HFFc6 (cell line): ENCODE measurements at regions not wholly inside any gene's neighbourhood (a gene's known extent, or its start where the extent isn't known, plus 50 kb on each side); places are given as distances from the start of the nearest gene placed in this dataset.

Experiments used
- DNase-seq: peaks from one replicate; pipeline ENCODE4 v3.0.0-alpha.2; 2018
- H3K27ac Mint-ChIP-seq: 2 replicates; pipeline ENCODE4 v1.8.0; 2020; ENCODE audit warnings: mild to moderate bottlenecking, mixed read lengths
- H3K27me3 Mint-ChIP-seq: 2 replicates; pipeline ENCODE4 v1.8.0; 2021; ENCODE audit warnings: mild to moderate bottlenecking, moderate library complexity, mixed read lengths; ENCODE audit not compliant: insufficient read depth
- H3K36me3 Mint-ChIP-seq: 2 replicates; pipeline ENCODE4 v1.8.0; 2021; ENCODE audit warnings: low read depth, mixed read lengths
- H3K4me1 Mint-ChIP-seq: 2 replicates; pipeline ENCODE4 v1.8.0; 2020; ENCODE audit warnings: low read depth, mixed read lengths
- H3K4me3 Mint-ChIP-seq: 2 replicates; pipeline ENCODE4 v1.8.0; 2020; ENCODE audit warnings: mild to moderate bottlenecking, moderate library complexity, mixed read lengths
- H3K9me3 Mint-ChIP-seq: 2 replicates; pipeline ENCODE4 v1.8.0; 2020; ENCODE audit warnings: mild to moderate bottlenecking, mixed read lengths
- TF ChIP-seq, protein P1 (sequence below): fragments of 200-600 bp; sonication (generic); IDR thresholded peaks from 2 replicates; pipeline ENCODE4 v1.5.0; 2021; ENCODE audit warnings: antibody characterized with exemption, mild to moderate bottlenecking

DNA sequence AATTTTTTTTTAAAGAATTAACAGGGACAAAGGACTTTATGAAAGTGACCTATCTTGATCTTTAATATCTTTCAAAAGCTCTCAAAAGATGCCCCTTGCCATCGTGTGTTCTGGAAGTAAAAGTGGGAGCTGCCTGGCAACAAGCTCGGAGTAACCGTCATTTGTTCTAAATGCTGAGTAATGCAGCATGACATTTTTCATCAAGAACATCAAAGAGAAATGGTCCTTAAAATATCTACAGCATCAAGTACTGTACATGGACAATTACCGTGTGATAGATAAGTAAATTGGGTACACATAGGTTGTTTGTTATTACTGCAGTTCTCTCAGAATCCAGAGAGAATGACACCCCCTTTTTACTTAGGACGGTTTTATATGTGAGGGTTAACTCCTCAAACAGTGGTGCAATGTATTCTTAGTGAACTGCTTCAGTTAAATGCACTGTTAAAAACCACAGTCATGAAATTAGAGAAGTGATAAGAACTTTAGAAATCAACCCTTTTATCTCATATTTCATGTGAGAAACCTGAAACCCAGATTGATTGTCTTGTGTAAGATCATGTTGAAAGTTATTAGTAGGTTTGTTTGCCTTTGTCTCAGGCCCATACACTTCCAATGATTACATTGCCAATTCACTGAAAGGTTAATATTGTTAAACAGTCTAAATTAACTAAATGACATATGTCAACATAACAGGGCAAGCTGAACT, 90.6 kb upstream of the HNMT start:
- H3K4me3 Mint-ChIP-seq = no peak overlapping the region
- no peaks in the 10 kb centered on the region for H3K4me1 Mint-ChIP-seq
- no peaks in the 10 kb centered on the region for H3K36me3 Mint-ChIP-seq
- no peaks in the 10 kb centered on the region for H3K9me3 Mint-ChIP-seq
- TF ChIP-seq, protein P1, sequence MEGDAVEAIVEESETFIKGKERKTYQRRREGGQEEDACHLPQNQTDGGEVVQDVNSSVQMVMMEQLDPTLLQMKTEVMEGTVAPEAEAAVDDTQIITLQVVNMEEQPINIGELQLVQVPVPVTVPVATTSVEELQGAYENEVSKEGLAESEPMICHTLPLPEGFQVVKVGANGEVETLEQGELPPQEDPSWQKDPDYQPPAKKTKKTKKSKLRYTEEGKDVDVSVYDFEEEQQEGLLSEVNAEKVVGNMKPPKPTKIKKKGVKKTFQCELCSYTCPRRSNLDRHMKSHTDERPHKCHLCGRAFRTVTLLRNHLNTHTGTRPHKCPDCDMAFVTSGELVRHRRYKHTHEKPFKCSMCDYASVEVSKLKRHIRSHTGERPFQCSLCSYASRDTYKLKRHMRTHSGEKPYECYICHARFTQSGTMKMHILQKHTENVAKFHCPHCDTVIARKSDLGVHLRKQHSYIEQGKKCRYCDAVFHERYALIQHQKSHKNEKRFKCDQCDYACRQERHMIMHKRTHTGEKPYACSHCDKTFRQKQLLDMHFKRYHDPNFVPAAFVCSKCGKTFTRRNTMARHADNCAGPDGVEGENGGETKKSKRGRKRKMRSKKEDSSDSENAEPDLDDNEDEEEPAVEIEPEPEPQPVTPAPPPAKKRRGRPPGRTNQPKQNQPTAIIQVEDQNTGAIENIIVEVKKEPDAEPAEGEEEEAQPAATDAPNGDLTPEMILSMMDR = no peak
- DNase-seq = no peak
- no peak overlapping the region for H3K27ac Mint-ChIP-seq
- no peaks in the 10 kb centered on the region for H3K27me3 Mint-ChIP-seq

DNA sequence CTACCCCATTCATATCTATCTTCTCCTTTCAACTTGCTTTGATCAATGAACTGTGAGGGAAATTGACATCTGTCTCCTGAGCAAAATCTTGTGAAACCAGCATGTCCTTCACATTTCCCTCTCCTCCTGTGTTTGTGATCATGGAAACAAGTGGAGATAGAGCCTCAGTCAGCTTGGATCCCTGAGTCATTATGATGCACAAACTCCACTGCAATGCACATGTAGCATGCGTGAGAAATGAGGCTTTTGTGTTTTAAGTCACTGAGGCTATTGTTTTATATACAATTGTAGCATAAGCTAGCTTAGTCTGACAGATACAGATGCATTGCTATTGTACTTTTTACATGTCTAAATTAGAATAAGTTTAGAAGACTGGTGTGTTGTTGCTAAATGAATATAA, 85.2 kb upstream of the HNMT start:
- no peak overlapping the region for H3K27ac Mint-ChIP-seq
- H3K9me3 Mint-ChIP-seq = no peaks in the 10 kb centered on the region; the same call in 1 of the 2 replicates
- no peaks in the 10 kb centered on the region for H3K27me3 Mint-ChIP-seq
- no peaks in the 10 kb centered on the region for H3K4me1 Mint-ChIP-seq
- no peaks in the 10 kb centered on the region for H3K36me3 Mint-ChIP-seq
- H3K4me3 Mint-ChIP-seq = no peak overlapping the region
- TF ChIP-seq, protein P1 = no peak
- DNase-seq = no peak

DNA sequence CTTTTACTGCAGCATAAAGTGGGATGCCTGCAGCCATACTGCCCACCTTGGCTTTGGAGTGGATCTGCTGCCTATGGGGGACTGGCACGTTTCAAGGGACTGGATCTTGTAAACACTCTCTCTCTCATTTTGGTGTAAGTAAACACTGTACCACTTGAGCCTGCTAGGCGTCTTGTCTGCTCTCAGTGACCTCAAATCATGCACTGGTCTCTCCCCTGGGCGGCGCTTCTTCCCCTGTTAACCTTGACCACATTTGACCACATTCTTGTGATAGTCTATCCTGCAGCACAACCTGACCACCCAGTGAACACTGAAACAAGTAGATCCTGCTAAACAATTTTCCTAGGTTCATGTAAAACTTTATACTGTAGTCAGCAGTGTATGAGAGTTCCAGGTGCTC, 82.6 kb upstream of the HNMT start:
- Mint-ChIP-seq H3K4me1 (no peaks in the 10 kb centered on the region), H3K27me3 (no peaks in the 10 kb centered on the region), H3K4me3 (no peak overlapping the region), H3K36me3 (no peaks in the 10 kb centered on the region), H3K9me3 (no peaks in the 10 kb centered on the region; the same call in 1 of the 2 replicates), H3K27ac (no peak overlapping the region)
- no peak for DNase-seq
- TF ChIP-seq, protein P1 = no peak

DNA sequence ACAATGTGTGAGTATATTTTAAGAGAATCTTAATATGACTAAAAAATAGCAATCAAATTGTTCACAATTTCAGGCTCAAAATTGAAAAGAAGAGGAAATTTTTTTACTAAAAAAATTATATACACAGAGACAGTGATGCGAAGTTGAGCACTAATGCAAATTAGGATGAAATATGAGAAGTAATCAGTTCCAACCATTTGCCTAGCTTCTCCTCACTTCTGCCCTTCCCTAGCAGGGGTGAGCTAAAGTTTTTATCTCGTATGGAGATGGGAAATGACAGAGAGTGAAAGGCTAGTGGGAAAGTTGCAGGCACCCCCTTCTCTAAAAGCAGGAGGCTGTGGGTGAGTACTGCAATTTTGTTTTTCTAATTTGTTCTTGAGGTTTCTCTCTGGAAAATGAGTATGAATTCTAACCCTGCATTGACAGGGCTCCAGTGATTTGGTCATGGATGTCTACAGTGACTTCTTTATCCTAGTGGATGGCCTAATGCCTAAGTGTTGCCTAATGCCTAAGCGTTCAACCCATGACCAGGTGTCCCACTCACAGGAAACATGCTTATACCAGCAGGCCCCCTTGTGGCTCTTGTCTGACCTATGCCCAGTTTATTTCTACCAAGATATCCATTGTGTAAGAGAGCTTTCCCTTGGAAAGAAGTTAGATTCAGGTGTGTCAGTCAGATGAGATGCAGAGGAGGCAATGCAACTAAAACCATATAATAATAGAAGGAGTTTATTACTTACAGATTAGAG, 78.0 kb upstream of the HNMT start:
- Mint-ChIP-seq H3K27ac (no peak overlapping the region), H3K27me3 (no peaks in the 10 kb centered on the region), H3K9me3 (no peaks in the 10 kb centered on the region; the same call in 1 of the 2 replicates)

DNA sequence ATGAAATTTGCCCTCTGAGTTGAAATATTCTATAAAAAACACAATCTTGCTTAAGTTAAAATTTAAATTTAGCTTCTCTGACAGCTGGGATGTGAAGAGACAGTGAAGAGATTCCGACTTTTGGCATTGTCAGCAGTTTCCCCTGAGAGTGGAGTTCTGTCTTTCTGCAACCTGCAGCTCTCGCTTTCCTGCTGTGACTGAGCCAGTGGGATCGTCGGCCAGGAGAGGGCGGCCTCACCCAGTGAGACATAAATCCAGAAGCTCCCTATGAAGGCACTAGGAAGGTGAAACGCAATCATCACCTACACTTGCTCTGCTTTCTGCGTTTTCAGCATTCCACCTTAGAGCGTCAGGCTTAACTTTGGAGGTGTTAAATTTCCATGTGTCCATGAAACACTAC, 75.4 kb upstream of the HNMT start:
- H3K27ac Mint-ChIP-seq = no peak overlapping the region
- H3K36me3 Mint-ChIP-seq = no peaks in the 10 kb centered on the region
- no peaks in the 10 kb centered on the region; the same call in 1 of the 2 replicates for H3K9me3 Mint-ChIP-seq
- no peaks in the 10 kb centered on the region for H3K4me1 Mint-ChIP-seq
- H3K4me3 Mint-ChIP-seq = no peak overlapping the region
- TF ChIP-seq, protein P1 = peak; percentile 62
- H3K27me3 Mint-ChIP-seq = peaks cover 3% of the 10 kb centered on the region; the same call in 1 of the 2 replicates
- DNase-seq = no peak

More for the DNA sequence above, 78.0 kb upstream of the HNMT start:
- Mint-ChIP-seq H3K36me3 (no peaks in the 10 kb centered on the region), H3K4me1 (no peaks in the 10 kb centered on the region), H3K4me3 (no peak overlapping the region)
- DNase-seq = no peak
- TF ChIP-seq, protein P1 = no peak; the same call in 1 of the 2 replicates
